ENCODE measurements at regions not wholly inside any gene's neighbourhood (a gene's known extent, or its start where the extent isn't known, plus 50 kb on each side); places are given as distances from the start of the nearest gene placed in this dataset.

GRCh38 chr19:31139871-31140505, 209.2 kb downstream of the TSHZ3 start:
- no peaks in the 10 kb centered on the region for H3K4me1 ChIP-seq (ENCODE audit: insufficient read depth, low read length)
- TF ChIP-seq CTCF (conservative IDR thresholded peaks at IDR 0.05) = no peak
- H4K91ac ChIP-seq (ENCODE audit: insufficient read length, low read depth, low read length) = no peak overlapping the region
- H4K8ac ChIP-seq (replicated peaks; ENCODE audit: insufficient read length, low read depth, low read length) = no peak overlapping the region
- no peak overlapping the region for H3K9ac ChIP-seq (ENCODE audit: extremely low read depth, insufficient read length, low read length)
- no peak overlapping the region for H2BK12ac ChIP-seq (ENCODE audit: insufficient read length, low read depth, low read length)
- no peaks in the 10 kb centered on the region for H4K20me1 ChIP-seq (ENCODE audit: control insufficient read depth, insufficient read depth, insufficient read length)
- Mint-ChIP-seq H3K4me1 (peaks cover 8 to 11% of the 10 kb centered on the region in 2 experiments; a peak in 3 of 4 replicates), H3K27me3 (ENCODE audit: low read depth) (peaks cover 1% of the 10 kb centered on the region; the same call in 1 of the 2 replicates), H3K9me3 (peaks cover 0 to 3% of the 10 kb centered on the region in 2 experiments; a peak in 1 of 5 replicates), H3K4me3 (no peak overlapping the region), H3K27ac (no peak overlapping the region), H3K36me3 (ENCODE audit: insufficient read depth in 1 of 3, low read depth in 3 of 3) (no peaks in the 10 kb centered on the region; a peak in 1 of 7 replicates)
- DNase-seq = no peak
- no peaks in the 10 kb centered on the region for H3K79me1 ChIP-seq (ENCODE audit: insufficient read depth, low read depth, low read length, poor library complexity, severe bottlenecking)
- no peak overlapping the region for H2AK5ac ChIP-seq (ENCODE audit: insufficient read length, low read length)
- no CpG with 5 or more reads among the region's 9 CpGs for WGBS (ENCODE audit: extremely low coverage, insufficient read length, low lambda C conversion rate)
- no peak overlapping the region for H3K23ac ChIP-seq (ENCODE audit: insufficient read length, low read depth, low read length)
- no peak overlapping the region for H3K27ac ChIP-seq (ENCODE audit: insufficient read length, low read depth, low read length)
- H3K4ac ChIP-seq (ENCODE audit: low read depth, low read length) = no peak overlapping the region
- no peaks in the 10 kb centered on the region for H3K27me3 ChIP-seq (ENCODE audit: insufficient read depth, low read length)
- no peak overlapping the region for H2BK120ac ChIP-seq (ENCODE audit: low read depth, low read length, poor library complexity, severe bottlenecking)
- no peak overlapping the region for H3K14ac ChIP-seq (ENCODE audit: insufficient read depth, low read length)
- H2AFZ ChIP-seq (ENCODE audit: low read length) = no peak overlapping the region
- H2BK20ac ChIP-seq (ENCODE audit: low read depth, low read length, poor library complexity, severe bottlenecking) = no peak overlapping the region
- H2BK15ac ChIP-seq (ENCODE audit: low read depth, low read length) = no peak overlapping the region
- H2BK5ac ChIP-seq (ENCODE audit: insufficient read length, low read length) = no peak overlapping the region
- H3K9me3 ChIP-seq (ENCODE audit: control insufficient read depth, low read depth, low read length) = no peaks in the 10 kb centered on the region
- no peak overlapping the region for H3K4me2 ChIP-seq (ENCODE audit: insufficient read depth, insufficient read length, low read length)
- H4K5ac ChIP-seq (ENCODE audit: insufficient read length, low read depth, low read length) = no peak overlapping the region
- H3K23me2 ChIP-seq (ENCODE audit: insufficient read length, low read depth, low read length, poor library complexity, severe bottlenecking) = no peaks in the 10 kb centered on the region
- H3K79me2 ChIP-seq (ENCODE audit: insufficient read depth, low read length) = no peaks in the 10 kb centered on the region
- H3T11ph ChIP-seq (ENCODE audit: low read length) = no peak overlapping the region
- H3K56ac ChIP-seq (ENCODE audit: insufficient read length, low read depth, low read length) = no peak overlapping the region
- H3K18ac ChIP-seq (ENCODE audit: insufficient read length, low read depth, low read length) = no peak overlapping the region

All from H9 (cell line).